ENCODE measurements at regions not wholly inside any gene's neighbourhood (a gene's known extent, or its start where the extent isn't known, plus 50 kb on each side); places are given as distances from the start of the nearest gene placed in this dataset.

DNA sequence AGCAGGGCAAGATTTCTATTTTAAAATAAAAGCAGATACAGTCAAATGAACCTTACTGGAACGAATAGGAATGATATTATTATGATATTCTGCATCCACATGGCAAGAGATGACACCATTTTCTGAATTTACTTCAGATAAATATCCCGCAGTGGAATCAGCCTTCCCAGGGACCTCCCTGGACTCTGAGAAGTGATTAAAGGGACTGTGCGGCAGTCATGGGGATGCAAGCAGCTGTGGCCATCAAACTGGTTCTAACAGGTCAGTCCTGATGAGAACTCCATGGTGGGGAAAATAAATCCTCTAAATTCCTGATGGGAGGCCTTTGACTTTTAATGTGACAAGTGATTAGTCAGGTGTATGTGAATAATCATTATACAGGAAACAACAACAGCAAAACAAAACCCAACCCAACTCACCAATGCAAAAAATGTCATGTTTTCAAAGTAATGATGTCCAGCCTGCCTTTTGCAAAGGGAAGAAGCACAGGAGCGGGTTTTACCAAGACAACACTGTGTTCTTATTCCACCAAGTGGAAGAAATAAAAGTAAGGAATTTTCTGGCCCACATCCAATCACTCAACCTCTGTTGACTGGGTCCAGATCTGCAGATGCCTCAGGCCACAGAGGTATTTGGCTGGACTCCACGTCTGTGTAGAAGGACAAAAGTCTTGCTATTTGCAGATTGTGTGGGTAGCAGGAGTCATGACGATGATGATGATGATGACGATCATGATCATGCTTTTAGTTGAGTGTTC lies 61.9 kb upstream of the CITED2 start:
- in situ Hi-C loops (cut with MboI; ENCODE audit: low sequenced_read_pairs) = no loop called here

DNA sequence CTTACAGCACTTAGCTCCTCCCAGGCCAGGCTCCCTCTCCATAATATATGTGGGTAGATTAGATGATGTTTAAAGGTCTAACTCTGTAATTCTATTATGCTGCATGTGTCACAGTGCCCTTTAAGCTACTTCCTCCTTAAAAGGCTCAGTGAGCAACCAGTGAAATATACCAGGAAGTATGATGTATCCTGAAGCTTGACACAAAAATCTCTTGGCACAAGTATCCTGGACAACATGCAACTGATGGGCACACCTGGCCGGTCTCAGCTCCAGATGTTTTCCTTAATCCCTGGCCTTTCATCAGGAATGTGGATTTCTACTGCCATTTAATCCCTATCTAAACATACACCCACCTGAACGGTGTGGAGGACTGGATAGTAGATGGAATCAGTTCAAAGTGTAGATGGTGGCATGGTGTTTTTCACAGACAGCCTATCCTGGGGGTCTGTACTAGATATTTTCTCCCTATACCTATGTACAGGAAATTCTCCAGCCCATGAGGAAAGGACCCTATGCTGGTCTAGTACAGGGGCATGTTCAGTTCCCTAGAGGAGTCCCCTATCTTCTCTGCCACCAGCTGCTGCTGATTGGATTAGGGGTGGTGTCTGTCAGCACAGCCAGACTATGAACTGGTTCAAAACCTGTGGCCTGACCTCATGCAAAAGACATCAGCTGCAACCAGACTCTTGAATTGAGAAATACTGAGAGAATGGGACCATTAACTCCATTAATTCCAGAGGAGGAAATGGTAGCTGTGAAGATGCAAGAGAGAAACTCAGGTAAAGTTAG lies 59.4 kb upstream of the CITED2 start:
- in situ Hi-C loops (cut with MboI; ENCODE audit: low sequenced_read_pairs) = no loop called here

DNA sequence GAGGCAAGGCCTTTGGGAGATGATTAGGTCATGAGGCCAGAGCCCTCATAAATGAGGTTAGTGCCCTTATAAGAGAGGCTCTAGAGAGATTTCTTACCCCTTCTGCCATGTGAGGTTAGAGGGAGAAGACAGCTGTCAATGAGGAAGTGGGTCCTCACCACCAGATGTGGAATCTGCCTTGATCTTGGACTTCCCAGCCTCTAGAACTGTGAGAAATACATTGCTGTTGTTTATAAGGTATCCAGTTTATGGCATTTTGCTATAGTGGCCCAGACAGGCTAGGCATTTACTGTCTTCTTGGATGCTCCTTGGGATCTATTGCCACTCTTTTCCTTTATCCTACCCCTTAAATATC lies 57.1 kb upstream of the CITED2 start:
- in situ Hi-C loops (cut with MboI; ENCODE audit: low sequenced_read_pairs) = no loop called here

DNA sequence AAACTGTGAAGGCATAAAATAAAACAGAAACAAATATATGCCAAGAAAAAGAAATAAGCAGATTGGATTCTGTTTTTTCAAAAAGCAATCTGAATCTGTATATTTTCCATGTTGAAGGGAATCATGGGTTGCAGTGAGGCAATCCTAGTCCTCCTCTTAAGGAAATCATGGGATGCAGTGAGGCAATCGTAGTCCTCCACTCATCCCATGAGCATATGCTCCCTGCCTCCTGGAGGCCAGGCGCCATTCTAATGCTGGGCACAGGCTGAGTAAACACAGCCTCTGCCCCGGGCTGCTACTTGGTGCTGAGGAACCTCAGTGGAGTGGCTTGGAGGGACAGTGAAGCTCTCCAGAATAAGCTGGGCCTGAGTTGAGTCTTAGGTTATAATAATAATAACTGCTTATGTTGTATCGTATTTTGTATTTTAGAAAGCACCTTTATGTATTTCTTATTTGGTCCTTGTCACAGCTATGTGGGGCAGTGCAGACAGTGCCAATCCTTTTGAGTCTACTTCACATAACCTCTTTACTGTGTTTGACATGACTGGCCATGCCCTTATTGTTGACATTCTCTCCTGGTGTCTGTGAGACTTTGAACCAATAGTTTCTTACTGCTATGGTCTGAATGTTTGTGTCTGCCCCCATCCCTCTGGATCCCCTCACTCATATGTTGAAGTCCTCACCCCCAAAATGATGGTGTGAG lies 56.6 kb upstream of the CITED2 start:
- in situ Hi-C loops (cut with MboI; ENCODE audit: low sequenced_read_pairs) = no loop called here

DNA sequence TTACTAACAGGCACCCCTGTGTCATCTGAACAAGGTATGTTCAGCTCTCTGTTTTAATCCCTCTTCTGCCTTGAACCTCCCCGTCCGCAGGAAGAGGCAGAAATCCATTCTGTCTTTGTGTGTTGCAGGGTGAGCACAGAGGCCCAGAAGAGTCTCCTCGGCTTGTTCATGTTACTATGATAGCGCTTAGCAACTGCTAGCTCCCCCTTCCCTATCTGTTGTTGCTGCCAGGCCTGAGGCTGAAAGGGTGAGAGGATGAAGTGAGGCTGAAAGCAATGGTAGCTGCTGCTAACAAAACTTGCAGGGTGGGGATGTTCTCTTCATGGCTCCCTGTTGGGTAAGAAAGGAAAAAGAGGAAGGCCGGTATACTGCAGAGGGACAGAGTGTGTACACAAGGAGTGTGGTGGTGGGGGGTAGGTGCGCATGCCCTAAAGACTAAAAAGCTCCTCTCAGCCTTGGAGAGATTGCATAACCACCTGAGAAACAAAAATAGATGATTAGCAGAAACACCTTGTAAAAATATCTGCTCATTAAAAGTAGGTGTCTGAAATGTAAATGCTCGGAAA lies 55.2 kb upstream of the CITED2 start:
- in situ Hi-C loops (cut with MboI; ENCODE audit: low sequenced_read_pairs) = no loop called here

DNA sequence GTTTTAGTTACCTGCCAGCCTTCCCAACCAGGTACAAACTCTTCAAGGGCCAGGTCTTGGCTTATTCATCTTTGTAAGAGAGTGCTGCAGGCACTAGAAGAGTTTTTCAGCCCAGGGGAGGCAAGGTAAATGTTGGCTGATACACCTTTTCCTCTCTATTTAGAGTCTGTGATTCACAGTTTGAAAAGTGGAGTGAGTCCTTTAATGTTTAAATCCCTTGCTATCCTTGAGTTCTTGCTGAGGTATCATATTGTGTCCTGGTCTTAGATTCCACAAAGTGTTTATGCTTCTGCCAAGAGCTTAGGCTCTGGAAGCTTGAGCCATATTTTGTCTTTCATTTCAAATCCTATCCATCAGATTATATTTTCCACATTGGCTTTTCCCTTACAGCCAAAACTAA lies 52.8 kb upstream of the CITED2 start:
- in situ Hi-C loops (cut with MboI; ENCODE audit: low sequenced_read_pairs) = no loop called here

DNA sequence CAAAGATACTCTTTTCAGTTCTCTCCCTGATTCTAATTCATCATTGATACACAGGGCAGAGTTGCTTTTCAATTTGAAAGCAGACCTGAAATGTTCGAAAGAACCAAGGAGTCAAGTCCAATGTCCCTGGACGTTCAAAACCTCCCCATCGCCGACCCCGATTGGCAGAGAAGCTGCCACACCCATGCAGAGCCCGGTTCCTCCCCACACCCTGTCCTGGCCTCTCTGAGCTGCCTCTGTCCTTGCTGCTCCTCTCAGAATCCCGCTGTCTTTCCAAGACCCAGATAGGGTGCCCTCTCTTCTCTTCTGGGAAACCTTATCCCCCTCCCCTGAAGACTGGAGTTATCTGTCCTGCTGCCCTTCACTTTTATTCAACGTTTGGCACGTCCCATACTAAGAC lies 52.3 kb upstream of the CITED2 start:
- in situ Hi-C loops (cut with MboI; ENCODE audit: low sequenced_read_pairs) = no loop called here

DNA sequence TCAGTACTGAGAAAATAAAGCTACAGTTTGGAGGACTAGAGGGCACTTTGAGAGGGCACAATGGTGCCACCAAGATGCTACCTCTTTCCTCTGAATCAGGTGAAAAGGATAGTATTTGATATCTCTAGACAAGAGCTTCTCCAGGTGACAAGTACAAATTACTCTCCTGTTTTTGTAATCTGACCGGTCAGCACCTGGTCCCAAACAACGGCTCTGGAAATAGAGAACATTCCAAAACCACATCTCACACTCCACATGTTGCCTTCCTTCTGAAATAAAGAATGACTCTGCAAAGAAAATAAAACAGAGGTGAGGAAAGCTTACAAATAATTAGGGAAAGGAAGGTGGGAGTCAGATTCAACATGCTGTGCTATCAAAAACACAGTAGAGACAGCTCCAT lies 51.3 kb upstream of the CITED2 start:
- in situ Hi-C loops (cut with MboI; ENCODE audit: low sequenced_read_pairs) = no loop called here

DNA sequence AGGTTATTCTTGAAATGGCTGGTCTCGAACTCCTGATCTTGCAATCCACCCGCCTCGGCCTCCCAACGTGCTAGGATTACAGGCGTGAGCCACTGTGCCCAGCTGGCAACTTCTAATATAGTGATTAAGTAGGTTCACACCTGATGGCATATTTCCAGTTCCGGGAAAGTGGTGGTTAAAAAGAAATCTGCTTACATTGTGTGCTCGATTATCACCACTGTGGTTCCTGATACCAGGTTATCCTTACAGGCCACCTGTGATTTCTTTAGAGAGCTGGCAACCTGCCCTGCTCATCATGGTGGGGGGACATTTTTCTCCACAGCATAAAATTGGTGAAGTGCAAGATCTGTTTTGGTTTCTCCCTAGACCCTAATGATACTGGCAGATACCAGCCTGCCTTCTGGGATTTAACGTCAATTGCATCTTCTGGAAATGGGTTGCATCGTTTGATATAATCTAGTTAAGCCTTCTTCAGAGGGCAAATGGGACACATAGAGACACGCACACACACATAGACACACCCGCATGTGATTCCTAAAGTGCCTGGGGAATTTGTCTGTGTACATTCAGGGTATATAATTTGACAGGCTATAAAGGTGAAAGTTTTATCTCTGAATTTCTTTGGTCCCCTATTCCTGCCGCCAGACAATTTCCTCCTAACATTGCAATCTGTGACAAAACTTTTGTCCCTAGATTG lies 49.7 kb upstream of the CITED2 start:
- in situ Hi-C loops (cut with MboI; ENCODE audit: low sequenced_read_pairs) = no loop called here
